Keratinocyte (primary cell): ENCODE measurements at regions not wholly inside any gene's neighbourhood (a gene's known extent, or its start where the extent isn't known, plus 50 kb on each side); places are given as distances from the start of the nearest gene placed in this dataset.

Experiments
- CTCF ChIP-seq, 3 experiments: IDR thresholded peaks in 1 of 3; conservative IDR thresholded peaks in 1 of 3; optimal IDR thresholded peaks in 1 of 3; 2 replicates in 2 of 3; 3 replicates in 1 of 3; pipeline versions ENCODE3 to v1.5.1; 2011; ENCODE audit warnings: low read length in 3 of 3, mild to moderate bottlenecking in 3 of 3, moderate library complexity in 2 of 3, control low read depth in 1 of 3, inconsistent platforms in 1 of 3; ENCODE audit not compliant: insufficient read depth in 2 of 3; ENCODE audit errors: extremely low read depth in 1 of 3
- EZH2 ChIP-seq: IDR thresholded peaks from one replicate; pipeline ENCODE4 v1.6.1; 2012; ENCODE audit warnings: inconsistent platforms, mild to moderate bottlenecking, low read length, moderate library complexity

GRCh38 chr15:57780471-57780870 lies 74.0 kb downstream of the POLR2M start:
- no peak for TF ChIP-seq CTCF (optimal IDR thresholded peaks at IDR 0.05 in 1 of 3, IDR thresholded peaks at IDR 0.05 in 1 of 3, conservative IDR thresholded peaks at IDR 0.05 in 1 of 3; ENCODE audit: extremely low read depth in 1 of 3, insufficient read depth in 2 of 3, low read length in 3 of 3)
- no peak for TF ChIP-seq EZH2
